ENCODE measurements at regions not wholly inside any gene's neighbourhood (a gene's known extent, or its start where the extent isn't known, plus 50 kb on each side); places are given as distances from the start of the nearest gene placed in this dataset.

DNA sequence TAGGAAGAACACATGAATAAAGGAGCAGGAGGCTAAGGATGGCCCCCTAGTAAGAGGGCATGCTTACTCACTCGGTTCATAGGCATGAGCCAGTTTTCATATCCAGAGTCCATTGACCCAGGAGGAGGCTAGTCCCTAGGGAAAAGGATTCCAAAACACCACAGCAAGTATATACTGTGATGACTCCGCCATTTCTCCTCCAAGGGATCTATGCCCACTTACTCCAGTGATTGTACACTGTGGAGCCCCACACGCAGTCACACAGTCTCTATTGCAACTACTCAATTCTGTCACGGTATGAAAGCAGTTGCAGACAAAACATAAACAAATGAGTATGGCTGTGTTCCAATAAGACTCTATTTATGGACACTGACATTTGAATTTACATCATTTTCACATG is 117.7 kb upstream of the ALDH1B1 start:
- intact Hi-C loops (cut with micrococcal nuclease) = no loop called here
- H3K4me1 Mint-ChIP-seq = peaks cover 2% of the 10 kb centered on the region
- no peak for DNase-seq
- Histone ChIP-seq H3K36me3 (replicated peaks in 1 of 2; ENCODE audit: control insufficient read depth in 1 of 2, insufficient read depth in 2 of 2, low read length in 2 of 2) (no peaks in the 10 kb centered on the region), H3K4me2 (replicated peaks; ENCODE audit: extremely low read depth, low read length, poor library complexity, severe bottlenecking) (no peak overlapping the region), H4K20me1 (ENCODE audit: insufficient read depth, low read length) (no peaks in the 10 kb centered on the region), H3K9ac (ENCODE audit: insufficient read depth, low read length, poor library complexity, severe bottlenecking) (no peak overlapping the region), H3K27me3 (ENCODE audit: control insufficient read depth in 2 of 2, insufficient read depth in 2 of 2, low read length in 2 of 2) (no peaks in the 10 kb centered on the region), H3K79me2 (ENCODE audit: insufficient read depth, low read length) (no peaks in the 10 kb centered on the region), H3K4me1 (ENCODE audit: control insufficient read depth in 1 of 2, insufficient read depth in 2 of 2, low read length in 2 of 2) (no peaks in the 10 kb centered on the region), H3K4me3 (replicated peaks in 1 of 3; ENCODE audit: low read depth in 2 of 3, low read length in 3 of 3) (no peak overlapping the region), H3K9me3 (replicated peaks in 1 of 2; ENCODE audit: control insufficient read depth in 1 of 2, insufficient read depth in 1 of 2, low read length in 2 of 2) (no peaks in the 10 kb centered on the region), H2AFZ (ENCODE audit: insufficient read depth, low read depth, low read length, poor library complexity, severe bottlenecking) (no peak overlapping the region), H3K27ac (ENCODE audit: low read depth in 1 of 2, low read length in 2 of 2) (no peak overlapping the region)
- peaks cover 0 to 6% (median 6%) of the 10 kb centered on the region in 3 donors for H3K27me3 Mint-ChIP-seq (ENCODE audit: low read depth in 3 of 3)
- WGBS (ENCODE audit: insufficient coverage) = no CpG with 5 or more reads among the region's 4 CpGs
- TF ChIP-seq, protein P1, sequence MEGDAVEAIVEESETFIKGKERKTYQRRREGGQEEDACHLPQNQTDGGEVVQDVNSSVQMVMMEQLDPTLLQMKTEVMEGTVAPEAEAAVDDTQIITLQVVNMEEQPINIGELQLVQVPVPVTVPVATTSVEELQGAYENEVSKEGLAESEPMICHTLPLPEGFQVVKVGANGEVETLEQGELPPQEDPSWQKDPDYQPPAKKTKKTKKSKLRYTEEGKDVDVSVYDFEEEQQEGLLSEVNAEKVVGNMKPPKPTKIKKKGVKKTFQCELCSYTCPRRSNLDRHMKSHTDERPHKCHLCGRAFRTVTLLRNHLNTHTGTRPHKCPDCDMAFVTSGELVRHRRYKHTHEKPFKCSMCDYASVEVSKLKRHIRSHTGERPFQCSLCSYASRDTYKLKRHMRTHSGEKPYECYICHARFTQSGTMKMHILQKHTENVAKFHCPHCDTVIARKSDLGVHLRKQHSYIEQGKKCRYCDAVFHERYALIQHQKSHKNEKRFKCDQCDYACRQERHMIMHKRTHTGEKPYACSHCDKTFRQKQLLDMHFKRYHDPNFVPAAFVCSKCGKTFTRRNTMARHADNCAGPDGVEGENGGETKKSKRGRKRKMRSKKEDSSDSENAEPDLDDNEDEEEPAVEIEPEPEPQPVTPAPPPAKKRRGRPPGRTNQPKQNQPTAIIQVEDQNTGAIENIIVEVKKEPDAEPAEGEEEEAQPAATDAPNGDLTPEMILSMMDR (IDR thresholded peaks at IDR 0.05) = no peak
- H3K4me3 Mint-ChIP-seq = no peak overlapping the region
- no peaks in the 10 kb centered on the region for H3K36me3 Mint-ChIP-seq
- no peak overlapping the region for H3K27ac Mint-ChIP-seq
- peaks cover 0 to 9% (median 3%) of the 10 kb centered on the region in 7 donors for H3K9me3 Mint-ChIP-seq

DNA sequence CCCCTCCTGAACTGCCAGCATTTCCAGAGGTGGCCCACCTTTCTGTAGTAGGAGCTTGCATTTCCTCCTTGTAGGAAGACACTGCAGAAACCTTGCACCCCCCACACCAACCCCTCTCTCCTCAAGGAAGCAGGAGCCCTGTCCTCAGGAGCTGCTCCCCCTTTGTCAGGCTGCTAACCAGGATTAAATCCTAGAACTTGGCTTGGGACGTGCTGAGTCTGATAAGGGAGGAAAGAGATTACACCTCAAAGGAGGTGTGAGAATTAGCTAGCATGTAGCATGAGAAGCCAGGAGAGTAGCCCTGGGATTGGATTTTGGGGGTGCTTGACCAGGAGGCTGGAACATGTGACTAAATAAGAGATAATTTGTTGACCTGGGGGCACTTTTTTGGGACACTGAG is 119.8 kb upstream of the ALDH1B1 start:
- TF ChIP-seq, protein P1 (IDR thresholded peaks at IDR 0.05) = no peak
- no peaks in the 10 kb centered on the region for H3K36me3 ChIP-seq (replicated peaks in 1 of 2; ENCODE audit: control insufficient read depth in 1 of 2, insufficient read depth in 2 of 2, low read length in 2 of 2)
- intact Hi-C loops (cut with micrococcal nuclease) = no loop called here

More for the DNA sequence above, 119.8 kb upstream of the ALDH1B1 start:
- Mint-ChIP-seq H3K36me3 (no peaks in the 10 kb centered on the region), H3K27me3 (ENCODE audit: low read depth in 3 of 3) (peaks cover 0 to 8% (median 6%) of the 10 kb centered on the region in 3 donors), H3K4me1 (peaks cover 2% of the 10 kb centered on the region), H3K4me3 (no peak overlapping the region), H3K27ac (no peak overlapping the region), H3K9me3 (peaks cover 0 to 9% (median 3%) of the 10 kb centered on the region in 7 donors)
- Histone ChIP-seq H3K9me3 (replicated peaks in 1 of 2; ENCODE audit: control insufficient read depth in 1 of 2, insufficient read depth in 1 of 2, low read length in 2 of 2) (no peaks in the 10 kb centered on the region), H3K79me2 (ENCODE audit: insufficient read depth, low read length) (no peaks in the 10 kb centered on the region), H3K9ac (ENCODE audit: insufficient read depth, low read length, poor library complexity, severe bottlenecking) (no peak overlapping the region), H3K4me2 (replicated peaks; ENCODE audit: extremely low read depth, low read length, poor library complexity, severe bottlenecking) (no peak overlapping the region), H3K27me3 (ENCODE audit: control insufficient read depth in 2 of 2, insufficient read depth in 2 of 2, low read length in 2 of 2) (no peaks in the 10 kb centered on the region), H3K4me3 (replicated peaks in 1 of 3; ENCODE audit: low read depth in 2 of 3, low read length in 3 of 3) (no peak overlapping the region), H4K20me1 (ENCODE audit: insufficient read depth, low read length) (no peaks in the 10 kb centered on the region), H2AFZ (ENCODE audit: insufficient read depth, low read depth, low read length, poor library complexity, severe bottlenecking) (no peak overlapping the region), H3K27ac (ENCODE audit: low read depth in 1 of 2, low read length in 2 of 2) (no peak overlapping the region), H3K4me1 (ENCODE audit: control insufficient read depth in 1 of 2, insufficient read depth in 2 of 2, low read length in 2 of 2) (no peaks in the 10 kb centered on the region)
- DNase-seq = no peak
- 100% methylated on average over 1 of the region's 1 CpG for WGBS (ENCODE audit: insufficient coverage)

Data from CD14-positive monocyte (primary cell).